K562 (cell line): ENCODE measurements at regions not wholly inside any gene's neighbourhood (a gene's known extent, or its start where the extent isn't known, plus 50 kb on each side); places are given as distances from the start of the nearest gene placed in this dataset.

Source experiments
- ATAC-seq: fragments of 200-7000 bp; cut with Tn5 transposase; 3 replicates; pipeline ENCODE4 v1.9.1; 2020; ENCODE audit warnings: moderate library complexity
- BruUV-seq: library from RNA; stranded (reverse); fragments of 400-500 nt; replicated peaks from 2 replicates; lab custom pipeline; 2021; lab: Mats Ljungman, UMichigan
- CTCF ChIA-PET: fragments of 300-600 bp; formaldehyde crosslinking; extraction: SDS; loops from one replicate; lab custom pipeline; 2021; ENCODE audit warnings: low intra/inter-chr PET ratio; lab: Yijun Ruan, JAX
- POLR2A ChIA-PET: fragments of 300-600, 350-650 bp; sonication (Branson Sonifier 250); formaldehyde crosslinking; extraction: SDS; loops from one replicate; lab custom pipeline; 2021; ENCODE audit warnings: antibody characterized with exemption, inconsistent platforms; lab: Yijun Ruan, JAX
- DNase-seq, 4 experiments: peaks; one replicate each; pipeline versions ENCODE4 v3.0.0 to v3.0.0-alpha.2; 2011 to 2018; ENCODE audit warnings: low spot score in 3 of 4, mixed read lengths in 3 of 4; ENCODE audit errors: extremely low read depth in 1 of 4
- FAIRE-seq: peaks from 2 replicates; lab custom pipeline; 2011; peaks lifted over from hg19 to GRCh38; lab: Jason Lieb, UNC
- H2AFZ ChIP-seq: 2 replicates; pipeline ENCODE4 v1.6.0; 2011; ENCODE audit warnings: low read depth, low read length, control low read depth, inconsistent platforms
- H3K27ac ChIP-seq: fragments of 200-600 bp; 3 replicates; pipeline ENCODE4 v1.8.0; 2011; ENCODE audit warnings: low read depth, mild to moderate bottlenecking, control low read depth, inconsistent platforms, low read length, moderate library complexity, mixed read lengths; ENCODE audit errors: extremely low read depth
- H3K27me3 ChIP-seq, 2 experiments: fragments of 300-600 bp in 1 of 2; 2 replicates in 1 of 2; 3 replicates in 1 of 2; pipeline versions ENCODE4 v1.6.0 to v1.8.0; 2011; ENCODE audit warnings: inconsistent platforms in 2 of 2, low read length in 2 of 2, mild to moderate bottlenecking in 1 of 2, mixed read lengths in 1 of 2, moderate library complexity in 1 of 2; ENCODE audit not compliant: control insufficient read depth in 2 of 2, insufficient read depth in 2 of 2
- H3K36me3 ChIP-seq: fragments of 300-600 bp; 3 replicates; pipeline ENCODE4 v1.8.0; 2011; ENCODE audit warnings: mild to moderate bottlenecking, low read length, inconsistent platforms; ENCODE audit not compliant: control insufficient read depth, insufficient read depth
- H3K4me1 ChIP-seq, 2 experiments: fragments of 200-600 bp in 1 of 2; replicated peaks in 1 of 2; 2 replicates in 1 of 2; 3 replicates in 1 of 2; pipeline versions ENCODE4 v1.5.1 to v1.8.0; 2011; ENCODE audit warnings: inconsistent platforms in 2 of 2, low read length in 2 of 2, mild to moderate bottlenecking in 1 of 2, mixed read lengths in 1 of 2, moderate library complexity in 1 of 2; ENCODE audit not compliant: control insufficient read depth in 2 of 2, insufficient read depth in 2 of 2
- H3K4me2 ChIP-seq: 2 replicates; pipeline ENCODE4 v1.6.1; 2011; ENCODE audit warnings: low read length, control low read depth, inconsistent platforms, mixed read lengths; ENCODE audit not compliant: insufficient read depth
- H3K4me3 ChIP-seq: fragments of 200-600 bp; sonication (generic), shearing (Covaris generic); 2 replicates; pipeline ENCODE4 v1.5.1; 2016; ENCODE audit warnings: control low read depth, inconsistent platforms
- H3K79me2 ChIP-seq: fragments of 200-600 bp; 3 replicates; pipeline ENCODE4 v1.8.0; 2011; ENCODE audit warnings: low read length, inconsistent platforms; ENCODE audit not compliant: control insufficient read depth, insufficient read depth
- H3K9ac ChIP-seq, 2 experiments: 2 replicates each; pipeline versions ENCODE4 v1.6.0 to v1.6.1; 2011; ENCODE audit warnings: low read depth in 2 of 2, low read length in 2 of 2, control low read depth in 1 of 2, inconsistent platforms in 1 of 2, mild to moderate bottlenecking in 1 of 2, mixed read lengths in 1 of 2; ENCODE audit not compliant: insufficient read depth in 1 of 2
- H3K9me1 ChIP-seq: one replicate; pipeline ENCODE4 v1.6.0; 2011; ENCODE audit warnings: inconsistent platforms, mild to moderate bottlenecking, low read length, moderate library complexity; ENCODE audit not compliant: control insufficient read depth, insufficient read depth
- H3K9me3 ChIP-seq: replicated peaks from 2 replicates; pipeline ENCODE4 v1.5.1; 2011; ENCODE audit warnings: low read depth, low read length, inconsistent platforms; ENCODE audit not compliant: control insufficient read depth, insufficient read depth
- H4K20me1 ChIP-seq: replicated peaks from 2 replicates; pipeline ENCODE4 v1.6.1; 2011; ENCODE audit warnings: low read length, inconsistent platforms, mixed read lengths; ENCODE audit not compliant: control insufficient read depth, insufficient read depth
- BHLHE40 ChIP-seq: IDR thresholded peaks from 2 replicates; pipeline ENCODE4 v1.6.1; 2011; ENCODE audit warnings: low read length, improper control_type of control experiment
- DIDO1 ChIP-seq: fragments of 450-650 bp; IDR thresholded peaks from 2 replicates; pipeline ENCODE4 v1.6.1; 2016; ENCODE audit warnings: low read depth, missing biosample characterization, missing genetic modification characterization
- HDAC2 ChIP-seq: fragments of 450-650 bp; IDR thresholded peaks from 2 replicates; pipeline ENCODE4 v1.6.1; 2016; ENCODE audit warnings: mild to moderate bottlenecking
- POU5F1 ChIP-seq: fragments of 150-350 bp; IDR thresholded peaks from 2 replicates; pipeline ENCODE4 v1.6.1; 2014; ENCODE audit warnings: borderline replicate concordance, low read length, low read depth, mild to moderate bottlenecking; ENCODE audit not compliant: partially characterized antibody
- REST ChIP-seq, 2 experiments: fragments of 450-650 bp; formaldehyde crosslinking in 1 of 2; IDR thresholded peaks; 2 replicates each; pipeline versions ENCODE4 v1.4.0 to v1.6.1; 2014 to 2020; ENCODE audit warnings: mild to moderate bottlenecking in 2 of 2, borderline replicate concordance in 1 of 2, low read depth in 1 of 2
- TCF7L2 ChIP-seq: fragments of 150-350 bp; IDR thresholded peaks from 2 replicates; pipeline ENCODE4 v1.6.1; 2016; ENCODE audit warnings: low read depth, mild to moderate bottlenecking, low read length, moderate library complexity
- WGBS: fragments of 100-300 bp; shearing (Covaris generic); methylation state at CpG from one replicate; pipeline ENCODE4 v1.1.6; 2016; ENCODE audit warnings: low coverage, mixed read lengths; ENCODE audit not compliant: insufficient coverage; ENCODE audit errors: missing lambda C conversion rate; 5-methylcytosine and 5-hydroxymethylcytosine counted together
- in situ Hi-C: fragments of 300-500 bp; cut with MboI; formaldehyde crosslinking; loops from 4 replicates; pipeline ENCODE4 v1.15.0; 2018; ENCODE audit warnings: inconsistent platforms, mixed read lengths
- intact Hi-C: fragments of 100-400 bp; cut with micrococcal nuclease; formaldehyde crosslinking; loops from 2 replicates; pipeline ENCODE4 v1.14.2; 2022
- TF ChIP-seq, protein P1 (sequence below): fragments of 250-450 bp; sonication (Bioruptor Pico); IDR thresholded peaks from 2 replicates; pipeline ENCODE4 v1.5.1; 2021; ENCODE audit warnings: mild to moderate bottlenecking

GRCh38 chr11:28461338-28461737 is 353.1 kb downstream of the METTL15 start:
- ChIA-PET POLR2A (no interaction called here), CTCF (no interaction called here)
- no TSS peak for BruUV-seq

GRCh38 chr11:28460348-28460747 is 352.2 kb downstream of the METTL15 start:
- Histone ChIP-seq H3K27me3 (no peaks in the 10 kb centered on the region), H3K36me3 (no peaks in the 10 kb centered on the region), H3K4me2 (no peak overlapping the region), H3K79me2 (no peaks in the 10 kb centered on the region), H2AFZ (no peak overlapping the region), H3K9me1 (no peaks in the 10 kb centered on the region), H4K20me1 (no peaks in the 10 kb centered on the region), H3K4me3 (no peak overlapping the region), H3K9ac (no peak overlapping the region), H3K27ac (no peak overlapping the region), H3K9me3 (no peaks in the 10 kb centered on the region; the same call in 1 of the 2 replicates), H3K4me1 (no peaks in the 10 kb centered on the region)
- no TSS peak for BruUV-seq
- ChIA-PET CTCF (no interaction called here), POLR2A (no interaction called here)
- FAIRE-seq (no peak), DNase-seq (no peak), ATAC-seq (no peak)
- in situ Hi-C loops, result no loop called here
- intact Hi-C loops, result no loop called here
- TF ChIP-seq BHLHE40, result no peak
- no peak for TF ChIP-seq POU5F1
- no peak for TF ChIP-seq REST (IDR thresholded peaks at IDR 0.05; ENCODE audit: borderline replicate concordance)
- TF ChIP-seq REST (CRISPR knock-in tag; IDR thresholded peaks at IDR 0.05; ENCODE audit: low read depth), result no peak

More at GRCh38 chr11:28461338-28461737, 353.1 kb downstream of the METTL15 start:
- Histone ChIP-seq H3K4me3 (no peak overlapping the region), H2AFZ (no peak overlapping the region), H4K20me1 (no peaks in the 10 kb centered on the region), H3K4me1 (no peaks in the 10 kb centered on the region), H3K4me2 (no peak overlapping the region), H3K9me3 (no peaks in the 10 kb centered on the region; the same call in 1 of the 2 replicates), H3K27ac (no peak overlapping the region), H3K79me2 (no peaks in the 10 kb centered on the region), H3K9me1 (no peaks in the 10 kb centered on the region), H3K9ac (no peak overlapping the region), H3K36me3 (no peaks in the 10 kb centered on the region), H3K27me3 (no peaks in the 10 kb centered on the region)
- DNase-seq (no peak), FAIRE-seq (no peak), ATAC-seq (no peak)
- intact Hi-C loops, result no loop called here
- in situ Hi-C loops, result no loop called here
- 0% methylated on average over 1 of the region's 1 CpG for WGBS
- TF ChIP-seq DIDO1 (tag) (no peak), HDAC2 (no peak), TCF7L2 (no peak)
- TF ChIP-seq, protein P1, sequence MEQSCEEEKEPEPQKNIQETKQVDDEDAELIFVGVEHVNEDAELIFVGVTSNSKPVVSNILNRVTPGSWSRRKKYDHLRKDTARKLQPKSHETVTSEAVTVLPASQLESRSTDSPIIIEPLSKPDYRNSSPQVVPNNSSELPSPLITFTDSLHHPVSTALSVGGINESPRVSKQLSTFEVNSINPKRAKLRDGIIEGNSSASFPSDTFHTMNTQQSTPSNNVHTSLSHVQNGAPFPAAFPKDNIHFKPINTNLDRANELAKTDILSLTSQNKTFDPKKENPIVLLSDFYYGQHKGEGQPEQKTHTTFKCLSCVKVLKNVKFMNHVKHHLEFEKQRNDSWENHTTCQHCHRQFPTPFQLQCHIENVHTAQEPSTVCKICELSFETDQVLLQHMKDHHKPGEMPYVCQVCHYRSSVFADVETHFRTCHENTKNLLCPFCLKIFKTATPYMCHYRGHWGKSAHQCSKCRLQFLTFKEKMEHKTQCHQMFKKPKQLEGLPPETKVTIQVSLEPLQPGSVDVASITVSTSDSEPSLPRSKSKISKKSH (CRISPR knock-in tag), result no peak
